ENCODE measurements at regions not wholly inside any gene's neighbourhood (a gene's known extent, or its start where the extent isn't known, plus 50 kb on each side); places are given as distances from the start of the nearest gene placed in this dataset.
A peak's percentile ranks its signal among the peaks of the same experiment; 100 is the strongest.

GRCh38 chr9:117486426-117486825, 71.6 kb upstream of the ASTN2 start:
- DNase-seq, result no peak

GRCh38 chr9:117485176-117485575, 70.3 kb upstream of the ASTN2 start:
- no peak for DNase-seq

- no peak for DNase-seq
Measured at GRCh38 chr9:117480729-117481128, 65.9 kb upstream of the ASTN2 start.

- no peak for DNase-seq
Measured at GRCh38 chr9:117480253-117480652, 65.4 kb upstream of the ASTN2 start.

- DNase-seq, result no peak
Measured at GRCh38 chr9:117473293-117473692, 58.4 kb upstream of the ASTN2 start.

- DNase-seq, result no peak
Measured at GRCh38 chr9:117470902-117471301, 56.0 kb upstream of the ASTN2 start.

- no peak for DNase-seq
Measured at GRCh38 chr9:117470455-117470854, 55.6 kb upstream of the ASTN2 start.

- DNase-seq, result no peak
Measured at GRCh38 chr9:117466111-117466510, 51.3 kb upstream of the ASTN2 start.

- DNase-seq, result no peak
Measured at GRCh38 chr9:117465706-117466105, 50.8 kb upstream of the ASTN2 start.

GRCh38 chr9:117464941-117465616, 50.2 kb upstream of the ASTN2 start:
- DNase-seq, result peak; percentile 86

All from occipital lobe (tissue), 1 donor.